Thoracic aorta (tissue), 2 donors: ENCODE measurements at regions not wholly inside any gene's neighbourhood (a gene's known extent, or its start where the extent isn't known, plus 50 kb on each side); places are given as distances from the start of the nearest gene placed in this dataset.

Experiments used
- ATAC-seq: fragments of 150-250 bp; one replicate; pipeline ENCODE4 v1.8.0; 2017; ENCODE audit warnings: low read depth; ENCODE audit not compliant: insufficient number of reproducible peaks, low FRiP score
- DNase-seq: peaks from one replicate; pipeline ENCODE4 v3.0.0-alpha.2; 2020; ENCODE audit warnings: low spot score
- H3K27ac ChIP-seq, 2 donors: fragments of 200-600 bp; sonication (generic); 1 replicate in 1 of 2; 2 replicates in 1 of 2; pipeline ENCODE4 v1.5.1; 2016; ENCODE audit warnings: mild to moderate bottlenecking in 2 of 2, moderate library complexity in 2 of 2
- H3K27me3 ChIP-seq: fragments of 200-600 bp; sonication (generic); replicated peaks from 2 replicates; pipeline ENCODE4 v1.6.0; 2016; ENCODE audit warnings: mild to moderate bottlenecking; ENCODE audit not compliant: insufficient read depth
- H3K36me3 ChIP-seq: fragments of 200-600 bp; sonication (generic); one replicate; pipeline ENCODE4 v1.5.1; 2016
- H3K4me1 ChIP-seq, 2 donors: fragments of 200-600 bp; sonication (generic); 1 replicate in 1 of 2; 2 replicates in 1 of 2; pipeline versions ENCODE4 v1.5.1 to v1.6.0; 2016; ENCODE audit warnings: low read depth in 2 of 2, mild to moderate bottlenecking in 1 of 2; ENCODE audit not compliant: control insufficient read depth in 1 of 2
- H3K4me3 ChIP-seq: fragments of 200-600 bp; sonication (generic); 2 replicates; pipeline ENCODE4 v1.5.1; 2016; ENCODE audit warnings: mild to moderate bottlenecking
- H3K9me3 ChIP-seq: fragments of 200-600 bp; sonication (generic); 2 replicates; pipeline ENCODE4 v1.5.1; 2016
- TF ChIP-seq, protein P1 (sequence below): fragments of 200-600 bp; sonication (generic); IDR thresholded peaks from one replicate; pipeline ENCODE4 v1.5.1; 2019; ENCODE audit warnings: antibody characterized with exemption

DNA sequence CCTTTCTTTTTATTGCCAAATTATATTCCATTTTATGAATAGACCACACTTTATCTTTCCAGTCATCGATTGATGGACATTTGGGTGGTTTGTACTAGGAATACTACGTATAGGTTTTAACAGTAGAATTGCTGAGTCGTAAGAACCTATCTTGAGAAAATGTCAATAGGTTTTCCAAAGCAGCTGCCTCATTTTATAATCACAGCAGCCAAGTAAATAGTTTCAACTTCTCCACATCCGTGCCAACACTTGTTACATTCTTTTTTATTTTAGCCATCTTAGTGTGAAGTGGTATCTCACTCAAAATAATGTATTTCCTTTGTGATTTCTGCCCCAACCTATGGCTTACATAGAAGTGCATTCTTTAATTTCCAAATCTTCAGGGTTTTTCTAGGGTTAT is 479.2 kb downstream of the CDH26 start:
- Histone ChIP-seq H3K4me3 (no peak overlapping the region), H3K27me3 (no peaks in the 10 kb centered on the region), H3K9me3 (no peaks in the 10 kb centered on the region), H3K36me3 (no peaks in the 10 kb centered on the region), H3K4me1 (no peaks in the 10 kb centered on the region), H3K27ac (no peak overlapping the region)
- ATAC-seq (no peak), DNase-seq (no peak)
- TF ChIP-seq, protein P1, sequence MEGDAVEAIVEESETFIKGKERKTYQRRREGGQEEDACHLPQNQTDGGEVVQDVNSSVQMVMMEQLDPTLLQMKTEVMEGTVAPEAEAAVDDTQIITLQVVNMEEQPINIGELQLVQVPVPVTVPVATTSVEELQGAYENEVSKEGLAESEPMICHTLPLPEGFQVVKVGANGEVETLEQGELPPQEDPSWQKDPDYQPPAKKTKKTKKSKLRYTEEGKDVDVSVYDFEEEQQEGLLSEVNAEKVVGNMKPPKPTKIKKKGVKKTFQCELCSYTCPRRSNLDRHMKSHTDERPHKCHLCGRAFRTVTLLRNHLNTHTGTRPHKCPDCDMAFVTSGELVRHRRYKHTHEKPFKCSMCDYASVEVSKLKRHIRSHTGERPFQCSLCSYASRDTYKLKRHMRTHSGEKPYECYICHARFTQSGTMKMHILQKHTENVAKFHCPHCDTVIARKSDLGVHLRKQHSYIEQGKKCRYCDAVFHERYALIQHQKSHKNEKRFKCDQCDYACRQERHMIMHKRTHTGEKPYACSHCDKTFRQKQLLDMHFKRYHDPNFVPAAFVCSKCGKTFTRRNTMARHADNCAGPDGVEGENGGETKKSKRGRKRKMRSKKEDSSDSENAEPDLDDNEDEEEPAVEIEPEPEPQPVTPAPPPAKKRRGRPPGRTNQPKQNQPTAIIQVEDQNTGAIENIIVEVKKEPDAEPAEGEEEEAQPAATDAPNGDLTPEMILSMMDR = no peak

DNA sequence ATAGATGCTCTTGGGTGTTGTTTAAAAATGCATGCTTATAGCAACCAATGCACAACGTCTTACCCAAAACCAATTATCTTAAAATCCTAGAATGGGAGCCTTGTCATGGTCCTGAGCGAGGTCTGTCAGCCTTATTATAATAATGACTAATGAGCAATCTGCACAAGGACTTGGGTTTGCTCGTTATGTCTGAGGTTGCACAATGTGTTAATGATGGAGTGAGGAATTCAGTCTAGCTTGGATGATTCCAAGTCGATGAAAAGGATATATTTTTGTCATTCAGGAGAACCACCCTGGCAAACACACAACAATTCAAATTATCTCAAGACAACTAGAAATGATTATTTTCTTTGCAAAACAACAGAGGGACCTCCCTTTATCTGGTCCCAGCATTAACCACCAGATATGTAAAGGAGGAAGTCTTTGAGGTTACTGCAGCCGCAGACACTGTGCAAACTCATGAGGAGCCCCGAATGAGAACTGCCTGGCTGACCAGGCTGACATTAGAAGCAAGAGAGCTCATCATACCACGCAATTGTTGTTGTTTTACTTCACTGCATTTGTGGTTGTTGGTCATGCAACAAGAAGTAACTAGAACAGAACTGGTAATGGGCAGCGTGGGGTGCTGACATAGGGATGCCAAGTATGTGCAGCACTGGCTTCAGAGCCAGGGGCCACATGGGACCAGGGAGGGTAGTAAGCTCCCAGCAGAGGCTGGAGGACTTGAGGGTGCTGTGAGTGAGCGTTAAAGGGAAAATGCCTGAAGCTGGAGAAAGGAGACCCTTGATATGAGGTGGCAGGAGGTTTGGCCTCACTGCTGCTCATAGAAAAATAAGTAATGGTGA is 488.3 kb downstream of the CDH26 start:
- Histone ChIP-seq H3K27me3 (no peaks in the 10 kb centered on the region), H3K36me3 (no peaks in the 10 kb centered on the region), H3K4me1 (no peaks in the 10 kb centered on the region), H3K9me3 (no peaks in the 10 kb centered on the region), H3K4me3 (no peak overlapping the region), H3K27ac (no peak overlapping the region)
- TF ChIP-seq, protein P1 = no peak
- no peak for DNase-seq
- no peak for ATAC-seq

DNA sequence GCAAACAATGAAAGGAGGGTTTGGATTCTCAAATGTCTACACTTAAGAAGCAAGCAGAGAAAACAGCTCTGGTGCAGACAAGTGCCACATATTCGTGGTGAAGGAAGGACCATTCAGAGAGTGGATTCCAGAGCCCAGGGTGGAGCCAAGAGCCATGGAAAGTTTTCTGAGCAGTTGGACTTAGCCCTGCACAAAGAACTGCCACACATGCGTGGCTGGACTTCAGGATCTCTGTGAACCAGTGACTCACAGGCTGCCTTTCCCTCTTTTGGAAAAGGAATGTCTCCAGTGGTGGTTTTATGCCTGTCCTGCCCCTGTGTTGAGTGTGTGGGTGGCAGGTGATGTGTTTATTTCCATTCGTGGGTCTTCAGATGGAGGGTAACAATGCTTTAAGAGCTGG is 489.5 kb downstream of the CDH26 start:
- TF ChIP-seq, protein P1 = no peak
- DNase-seq (no peak), ATAC-seq (no peak)
- Histone ChIP-seq H3K36me3 (no peaks in the 10 kb centered on the region), H3K27ac (no peak overlapping the region), H3K4me3 (no peak overlapping the region), H3K27me3 (no peaks in the 10 kb centered on the region), H3K9me3 (no peaks in the 10 kb centered on the region), H3K4me1 (no peaks in the 10 kb centered on the region)

DNA sequence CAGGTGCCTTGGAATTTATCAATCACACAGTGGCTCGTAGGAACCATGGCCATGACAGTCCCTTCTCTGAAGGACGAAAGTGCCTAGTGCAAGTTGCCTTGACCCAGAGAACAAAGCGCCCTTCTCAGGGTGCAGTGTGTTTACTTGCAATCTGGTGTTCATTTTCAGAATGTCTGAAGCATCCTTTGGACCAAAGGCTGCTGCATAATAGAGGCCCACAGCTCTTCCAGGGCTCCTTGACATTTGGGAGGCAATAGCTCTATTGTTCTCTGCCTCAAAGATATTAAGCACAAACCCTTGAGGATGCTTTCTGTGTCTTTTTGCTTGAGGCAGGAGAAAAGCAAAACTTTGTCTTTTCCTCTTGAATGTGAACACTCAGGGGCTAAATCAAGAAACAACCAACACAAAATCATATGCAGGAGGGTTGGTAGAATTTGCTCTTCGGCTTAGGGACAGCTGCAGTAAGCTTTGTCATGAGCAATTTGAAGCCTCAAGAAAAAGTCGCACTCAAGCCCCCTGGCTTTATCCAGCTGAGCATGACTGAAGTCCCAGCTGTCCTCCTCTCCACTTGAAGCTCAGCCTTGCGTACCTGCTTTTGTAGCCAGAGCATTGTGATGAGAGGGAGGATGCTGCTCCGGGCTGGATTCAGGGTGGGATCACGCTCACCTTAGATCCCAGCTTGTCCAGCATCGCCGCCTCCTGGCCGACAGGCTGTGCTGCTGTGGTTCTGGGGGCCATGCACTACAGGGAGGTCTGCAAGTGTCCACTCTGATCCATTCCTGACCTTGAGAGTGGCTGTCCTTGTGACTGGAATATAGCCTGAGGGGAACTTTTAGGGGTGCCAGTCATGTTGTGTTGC is 495.4 kb downstream of the CDH26 start:
- Histone ChIP-seq H3K9me3 (no peaks in the 10 kb centered on the region), H3K27ac (no peak overlapping the region), H3K4me3 (no peak overlapping the region), H3K27me3 (no peaks in the 10 kb centered on the region), H3K36me3 (no peaks in the 10 kb centered on the region), H3K4me1 (no peaks in the 10 kb centered on the region)
- TF ChIP-seq, protein P1 = no peak
- no peak for ATAC-seq
- no peak for DNase-seq

DNA sequence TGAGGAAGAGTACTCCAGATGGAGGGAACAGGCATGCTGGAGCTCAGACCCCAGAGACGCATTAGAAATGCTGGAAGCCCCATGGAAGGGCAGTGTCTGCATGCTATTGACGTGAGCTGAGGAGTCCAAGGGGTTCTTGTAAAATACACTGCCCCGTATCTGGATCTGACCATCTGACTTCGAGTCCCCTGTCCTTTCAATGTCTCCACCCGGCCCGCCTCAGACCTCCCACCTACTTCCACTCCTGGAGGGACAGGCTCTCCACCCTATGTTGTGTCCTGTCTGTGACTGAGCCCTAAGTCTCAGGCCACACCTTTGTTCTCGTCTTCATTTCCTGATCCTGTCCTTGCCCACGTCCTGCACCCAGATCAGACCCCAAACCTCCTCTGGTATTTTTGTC is 496.3 kb downstream of the CDH26 start:
- H3K4me1 ChIP-seq = no peaks in the 10 kb centered on the region
- TF ChIP-seq, protein P1 = no peak
- no peaks in the 10 kb centered on the region for H3K9me3 ChIP-seq
- H3K4me3 ChIP-seq = no peak overlapping the region
- no peaks in the 10 kb centered on the region for H3K36me3 ChIP-seq
- H3K27ac ChIP-seq = no peak overlapping the region
- H3K27me3 ChIP-seq = no peaks in the 10 kb centered on the region
- DNase-seq (no peak), ATAC-seq (no peak)
